Osteoblast (primary cell): ENCODE measurements at regions not wholly inside any gene's neighbourhood (a gene's known extent, or its start where the extent isn't known, plus 50 kb on each side); places are given as distances from the start of the nearest gene placed in this dataset.

ENCODE experiments used
- DNase-seq: peaks from one replicate; pipeline ENCODE4 v3.0.0; 2011; ENCODE audit warnings: low spot score, mixed read lengths; ENCODE audit not compliant: insufficient read length; ENCODE audit errors: missing footprints
- H2AFZ ChIP-seq: 2 replicates; pipeline ENCODE4 v1.6.0; 2011; ENCODE audit warnings: mild to moderate bottlenecking, low read length
- H3K27ac ChIP-seq: 2 replicates; pipeline ENCODE4 v1.5.1; 2011; ENCODE audit warnings: mild to moderate bottlenecking, low read depth, low read length, moderate library complexity
- H3K27me3 ChIP-seq: 2 replicates; pipeline ENCODE4 v1.6.0; 2012; ENCODE audit warnings: mild to moderate bottlenecking, control low read depth, inconsistent platforms, low read length, moderate library complexity; ENCODE audit not compliant: insufficient read depth
- H3K36me3 ChIP-seq: 2 replicates; pipeline ENCODE4 v1.5.1; 2011; ENCODE audit warnings: mild to moderate bottlenecking, low read length, control low read depth, moderate library complexity; ENCODE audit not compliant: insufficient read depth
- H3K4me1 ChIP-seq: 2 replicates; pipeline ENCODE4 v1.5.1; 2011; ENCODE audit warnings: mild to moderate bottlenecking, low read length, control low read depth, moderate library complexity; ENCODE audit not compliant: insufficient read depth
- H3K4me2 ChIP-seq: 2 replicates; pipeline ENCODE4 v1.6.0; 2011; ENCODE audit warnings: mild to moderate bottlenecking, low read length; ENCODE audit not compliant: insufficient read depth
- H3K4me3 ChIP-seq: fragments of 200-600 bp; sonication (generic); 3 replicates; pipeline ENCODE4 v1.5.1; 2012; ENCODE audit warnings: mild to moderate bottlenecking, low read length, inconsistent platforms; ENCODE audit not compliant: insufficient read depth
- H3K79me2 ChIP-seq: 2 replicates; pipeline ENCODE4 v1.6.0; 2012; ENCODE audit warnings: mild to moderate bottlenecking, low read length, control low read depth, inconsistent platforms; ENCODE audit not compliant: insufficient read depth
- H3K9me3 ChIP-seq: 2 replicates; pipeline ENCODE4 v1.5.1; 2011; ENCODE audit warnings: low read depth, low read length, control low read depth
- H4K20me1 ChIP-seq: 2 replicates; pipeline ENCODE4 v1.6.0; 2012; ENCODE audit warnings: mild to moderate bottlenecking, low read length, control low read depth; ENCODE audit not compliant: insufficient read depth
- CTCF ChIP-seq: IDR thresholded peaks from 2 replicates; pipeline ENCODE4 v1.5.1; 2011; ENCODE audit warnings: mild to moderate bottlenecking, low read depth, low read length, moderate library complexity; ENCODE audit errors: extremely low read depth

DNA sequence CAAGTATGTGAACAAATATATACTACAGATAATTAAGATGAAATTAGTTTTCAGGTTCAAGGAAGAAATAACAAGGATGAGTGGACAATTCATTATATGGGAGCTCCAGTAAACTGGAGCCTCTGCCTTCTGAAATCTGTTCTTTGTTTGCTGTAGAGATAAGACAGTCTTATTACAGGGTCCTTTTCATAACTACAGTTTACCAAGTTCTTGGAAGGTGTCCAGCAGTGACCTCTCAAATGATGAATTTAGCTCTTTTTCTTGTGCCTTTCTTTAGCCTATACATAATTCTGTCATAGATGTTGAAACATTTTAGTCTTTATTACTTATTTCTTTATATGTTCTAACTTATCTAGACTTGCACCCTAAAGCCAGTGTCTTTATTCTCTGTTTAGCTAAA, 89.7 kb upstream of the GBE1 start:
- no peak for DNase-seq
- H3K4me2 ChIP-seq, result no peak overlapping the region
- TF ChIP-seq CTCF, result no peak
- no peaks in the 10 kb centered on the region for H4K20me1 ChIP-seq
- no peak overlapping the region for H2AFZ ChIP-seq
- H3K4me3 ChIP-seq, result no peak overlapping the region
- no peaks in the 10 kb centered on the region for H3K4me1 ChIP-seq
- no peaks in the 10 kb centered on the region for H3K36me3 ChIP-seq
- no peak overlapping the region for H3K27ac ChIP-seq
- H3K27me3 ChIP-seq, result no peaks in the 10 kb centered on the region
- no peaks in the 10 kb centered on the region for H3K79me2 ChIP-seq
- no peaks in the 10 kb centered on the region for H3K9me3 ChIP-seq

DNA sequence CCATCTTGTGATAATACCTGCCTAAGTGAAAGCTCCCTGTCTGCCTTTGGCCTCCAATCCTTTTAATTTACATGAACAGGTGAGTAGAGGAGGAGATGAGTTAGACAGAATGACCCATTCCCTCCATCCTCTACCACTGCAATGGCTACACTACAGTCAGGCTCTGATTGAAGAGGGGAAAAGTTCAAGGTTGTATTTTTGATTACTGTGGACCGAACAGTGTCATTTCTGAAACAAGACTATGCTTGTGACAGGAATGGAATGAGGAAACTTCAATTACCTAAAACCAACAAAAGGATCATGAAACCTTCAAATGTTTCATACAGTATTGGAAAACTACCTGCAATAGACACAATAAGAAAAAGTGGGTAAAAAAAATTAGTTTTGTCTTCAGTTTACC, 85.5 kb upstream of the GBE1 start:
- no peak for TF ChIP-seq CTCF
- no peaks in the 10 kb centered on the region for H3K79me2 ChIP-seq
- no peak overlapping the region for H3K4me2 ChIP-seq
- H3K4me1 ChIP-seq, result no peaks in the 10 kb centered on the region
- no peaks in the 10 kb centered on the region for H4K20me1 ChIP-seq
- H3K36me3 ChIP-seq, result no peaks in the 10 kb centered on the region
- no peaks in the 10 kb centered on the region for H3K9me3 ChIP-seq
- H3K4me3 ChIP-seq, result no peak overlapping the region
- H3K27me3 ChIP-seq, result no peaks in the 10 kb centered on the region
- H3K27ac ChIP-seq, result no peak overlapping the region
- H2AFZ ChIP-seq, result no peak overlapping the region
- no peak for DNase-seq

DNA sequence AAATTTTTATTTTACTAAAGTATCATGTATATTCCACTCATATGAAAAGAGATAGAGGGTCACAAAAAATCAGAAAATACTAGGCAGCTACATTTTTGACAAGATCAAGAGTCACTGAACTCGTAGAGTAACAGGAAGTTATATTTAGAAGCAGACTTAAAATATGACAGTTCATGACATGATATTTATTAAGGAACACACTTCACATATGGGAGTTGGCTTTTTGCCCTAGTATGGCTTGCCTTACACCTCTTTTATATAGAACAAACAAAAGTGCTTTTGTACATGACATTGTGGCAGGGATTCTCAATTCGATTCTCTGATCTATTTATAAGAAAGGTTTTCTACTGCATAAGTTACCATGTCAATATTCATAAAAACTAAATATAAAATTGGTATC, 80.1 kb upstream of the GBE1 start:
- no peak overlapping the region for H3K4me2 ChIP-seq
- H3K27me3 ChIP-seq, result no peaks in the 10 kb centered on the region
- H3K79me2 ChIP-seq, result no peaks in the 10 kb centered on the region
- H4K20me1 ChIP-seq, result no peaks in the 10 kb centered on the region
- H3K4me1 ChIP-seq, result no peaks in the 10 kb centered on the region
- no peak for TF ChIP-seq CTCF
- H3K27ac ChIP-seq, result no peak overlapping the region
- no peak overlapping the region for H3K4me3 ChIP-seq
- H3K36me3 ChIP-seq, result no peaks in the 10 kb centered on the region
- no peaks in the 10 kb centered on the region for H3K9me3 ChIP-seq
- H2AFZ ChIP-seq, result no peak overlapping the region
- DNase-seq, result no peak

DNA sequence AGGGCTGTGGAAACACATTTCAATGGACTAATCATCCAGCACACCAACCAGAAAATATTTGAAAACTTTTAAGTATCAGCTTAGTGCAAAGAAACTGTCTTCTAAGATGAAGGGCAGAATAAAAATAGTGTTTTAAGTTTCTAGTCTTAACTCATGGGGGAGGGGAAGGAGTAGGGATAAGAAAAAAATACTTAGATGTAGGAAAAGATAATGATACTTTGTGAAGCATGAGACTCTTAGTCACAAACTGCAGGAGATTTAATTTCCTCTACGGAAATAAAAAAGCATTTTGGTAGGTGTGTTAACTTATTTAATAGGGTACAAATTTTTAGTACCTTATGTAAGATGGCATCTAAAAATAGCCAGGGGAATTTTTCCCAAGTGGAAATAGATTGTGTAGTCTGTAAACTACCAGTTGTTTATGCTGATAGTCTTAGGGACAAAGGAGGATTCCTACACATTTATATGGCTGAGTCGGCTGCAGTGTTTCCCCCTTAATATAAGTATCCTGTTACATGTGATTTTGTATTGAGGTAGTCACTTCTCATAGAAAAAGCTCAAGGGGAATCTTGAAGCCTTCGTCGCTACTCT, 78.2 kb upstream of the GBE1 start:
- no peaks in the 10 kb centered on the region for H4K20me1 ChIP-seq
- no peak overlapping the region for H3K4me2 ChIP-seq
- H3K36me3 ChIP-seq, result no peaks in the 10 kb centered on the region
- H2AFZ ChIP-seq, result no peak overlapping the region
- TF ChIP-seq CTCF, result no peak
- no peak for DNase-seq
- H3K27ac ChIP-seq, result no peak overlapping the region
- no peaks in the 10 kb centered on the region for H3K79me2 ChIP-seq
- no peaks in the 10 kb centered on the region for H3K27me3 ChIP-seq
- no peaks in the 10 kb centered on the region for H3K4me1 ChIP-seq
- no peak overlapping the region for H3K4me3 ChIP-seq
- H3K9me3 ChIP-seq, result no peaks in the 10 kb centered on the region
